GM18517 (cell line): ENCODE measurements at regions not wholly inside any gene's neighbourhood (a gene's known extent, or its start where the extent isn't known, plus 50 kb on each side); places are given as distances from the start of the nearest gene placed in this dataset.

Experiments
- ATAC-seq: cut with Tn5 transposase; IDR thresholded peaks from one replicate; pipeline ENCODE4 v1.9.1; 2021; ENCODE audit warnings: mild to moderate bottlenecking, moderate library complexity; ENCODE audit not compliant: unreplicated experiment

DNA sequence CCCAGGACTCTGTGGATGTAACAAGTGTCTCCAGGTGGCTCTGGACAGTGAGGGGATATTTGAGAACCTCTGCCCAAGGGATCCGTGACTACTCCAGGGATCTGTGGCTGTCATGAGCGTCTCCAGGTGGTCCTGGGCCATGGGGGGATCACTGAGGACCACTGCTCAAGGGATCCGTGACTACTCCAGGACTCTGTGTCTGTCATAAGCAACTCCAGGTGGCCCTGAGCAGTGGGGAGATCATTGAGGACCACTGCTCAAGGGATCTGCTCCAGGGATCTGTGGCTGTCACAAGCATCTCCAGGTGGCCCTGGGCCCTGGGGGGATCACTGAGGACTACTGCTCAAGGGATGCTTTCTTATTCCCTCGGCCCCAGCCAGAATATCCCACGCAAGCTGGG is 133.2 kb upstream of the ADARB2 start:
- ATAC-seq = no peak

DNA sequence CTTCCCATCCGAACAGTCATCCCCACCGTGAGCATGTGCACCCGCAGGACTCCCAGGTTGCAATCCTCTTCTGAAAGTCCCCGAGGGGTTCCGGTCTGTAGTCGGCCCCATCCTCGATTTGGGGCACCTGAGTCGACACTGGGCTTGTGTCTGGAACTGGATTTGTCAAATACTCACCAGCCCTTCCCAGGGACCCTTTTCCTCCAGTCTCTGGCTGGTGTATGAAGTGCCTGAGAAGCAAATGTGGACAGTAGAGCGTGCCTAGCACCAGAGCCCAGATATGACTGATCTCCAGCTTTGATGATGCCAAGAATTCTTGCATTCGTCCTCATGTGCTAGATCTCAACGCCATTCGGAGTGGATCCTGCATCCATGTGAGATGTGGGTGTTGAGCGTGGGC is 132.5 kb upstream of the ADARB2 start:
- no peak for ATAC-seq

DNA sequence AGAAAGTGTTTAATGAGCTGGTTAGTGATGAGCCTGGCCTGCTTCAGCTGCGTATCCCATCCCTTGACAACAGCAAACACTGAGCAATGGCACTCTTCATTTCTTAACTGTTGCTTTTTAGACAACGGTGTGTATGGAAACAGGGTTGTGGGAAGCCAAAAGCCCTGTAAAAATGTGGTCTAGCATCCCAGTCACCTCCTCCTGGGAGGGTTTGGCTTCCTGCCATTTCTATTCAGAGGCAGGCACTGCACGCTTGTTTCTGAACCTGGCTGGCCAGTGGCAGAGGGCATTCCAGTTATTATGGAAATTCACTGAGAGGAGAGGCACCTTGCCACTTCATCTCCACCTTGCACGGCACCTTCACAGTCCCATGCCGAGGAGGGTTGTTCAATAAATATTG is 123.0 kb upstream of the ADARB2 start:
- ATAC-seq = no peak

DNA sequence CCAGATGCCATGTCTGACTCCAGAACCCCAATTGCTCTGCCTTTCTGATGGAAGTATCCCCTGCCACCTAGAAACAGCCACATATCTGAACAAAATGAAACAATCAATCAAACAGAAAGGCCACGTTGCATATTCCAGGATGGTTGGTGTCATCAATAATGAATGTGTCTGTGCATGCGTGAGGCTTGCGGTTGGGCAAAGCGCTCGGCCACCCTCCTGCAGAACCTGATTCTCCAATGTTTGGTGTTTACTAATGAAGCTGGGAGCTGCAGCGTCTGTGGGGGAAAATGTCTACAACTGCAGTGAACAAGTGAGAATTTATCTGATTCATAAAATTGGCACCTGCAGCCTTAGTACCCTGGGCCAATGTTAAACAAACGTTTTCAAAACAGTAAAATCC is 121.2 kb upstream of the ADARB2 start:
- ATAC-seq = no peak

DNA sequence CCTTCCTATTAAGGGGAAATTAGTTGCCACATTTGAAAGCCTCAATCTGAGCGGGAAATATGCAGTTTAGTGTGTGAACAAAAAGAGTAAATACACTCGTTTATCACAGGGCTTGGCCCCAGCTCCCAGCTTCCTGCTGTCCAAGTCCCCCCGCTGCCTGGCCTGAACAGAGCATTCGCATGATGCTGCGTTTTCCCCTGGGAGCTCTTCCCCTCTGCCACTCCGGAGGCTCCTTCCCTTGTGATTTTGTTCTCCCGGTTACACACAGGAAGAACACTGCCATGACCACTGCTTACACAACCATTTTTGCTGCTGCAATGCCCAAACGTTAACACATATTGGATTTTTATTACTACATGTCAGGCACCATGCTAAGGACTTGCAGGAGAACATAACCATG is 120.7 kb upstream of the ADARB2 start:
- ATAC-seq = no peak

DNA sequence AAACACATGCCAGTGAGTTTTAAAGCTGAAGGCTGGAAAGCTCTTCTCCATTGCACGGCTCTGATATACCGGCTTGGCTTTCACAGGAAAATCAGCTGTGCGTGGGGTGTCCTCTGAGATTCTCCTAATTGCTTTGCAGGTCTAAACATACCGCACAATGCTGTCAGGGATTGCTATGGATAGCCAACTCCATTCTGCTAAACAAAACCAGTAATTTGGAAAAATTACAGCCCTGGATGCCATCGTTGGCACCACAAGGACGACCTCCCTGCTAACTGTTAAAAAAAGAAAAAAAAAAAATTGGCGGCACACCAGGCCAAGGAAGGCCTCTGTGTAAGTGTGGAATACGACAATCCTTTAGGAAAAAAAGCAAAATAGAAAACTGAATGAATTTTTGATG is 118.6 kb upstream of the ADARB2 start:
- no peak for ATAC-seq

DNA sequence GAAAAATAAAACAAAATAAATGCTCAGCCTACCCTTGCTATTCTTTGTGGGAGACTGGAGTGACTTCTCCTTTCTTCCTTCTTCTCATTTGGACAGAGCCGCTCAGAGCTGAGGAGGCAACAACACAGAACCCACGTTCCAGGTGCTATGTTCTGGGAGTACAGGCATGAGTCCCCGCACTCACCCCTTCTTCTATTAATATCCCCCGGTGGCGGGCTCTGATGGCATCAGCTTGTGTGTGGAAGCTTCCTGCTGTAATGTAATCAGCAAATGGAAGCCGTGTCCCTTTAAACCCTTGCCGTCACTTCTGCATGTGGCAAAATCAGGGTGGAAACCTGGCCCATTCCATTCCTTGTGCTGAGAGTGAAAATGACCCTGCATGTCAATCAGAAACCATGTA is 116.9 kb upstream of the ADARB2 start:
- no peak for ATAC-seq

DNA sequence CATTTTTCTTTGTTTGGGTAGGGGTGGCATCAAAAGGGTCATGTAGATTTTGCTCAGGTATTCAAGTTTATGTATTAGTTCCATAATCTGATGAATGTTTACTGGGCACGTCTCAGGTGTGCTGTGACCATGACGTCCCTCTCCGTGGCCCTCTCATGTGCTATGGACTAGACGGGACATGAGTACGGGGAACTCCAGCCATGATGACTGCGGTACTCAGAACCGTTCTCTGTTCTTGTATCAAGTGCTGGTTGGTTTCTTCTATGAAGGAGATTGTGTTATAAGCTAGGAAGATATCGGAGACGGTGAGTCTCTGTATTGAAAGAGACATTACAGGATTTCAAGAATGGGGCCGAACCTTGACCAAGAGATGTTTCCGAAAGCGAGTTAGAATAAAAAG is 116.5 kb upstream of the ADARB2 start:
- no peak for ATAC-seq

DNA sequence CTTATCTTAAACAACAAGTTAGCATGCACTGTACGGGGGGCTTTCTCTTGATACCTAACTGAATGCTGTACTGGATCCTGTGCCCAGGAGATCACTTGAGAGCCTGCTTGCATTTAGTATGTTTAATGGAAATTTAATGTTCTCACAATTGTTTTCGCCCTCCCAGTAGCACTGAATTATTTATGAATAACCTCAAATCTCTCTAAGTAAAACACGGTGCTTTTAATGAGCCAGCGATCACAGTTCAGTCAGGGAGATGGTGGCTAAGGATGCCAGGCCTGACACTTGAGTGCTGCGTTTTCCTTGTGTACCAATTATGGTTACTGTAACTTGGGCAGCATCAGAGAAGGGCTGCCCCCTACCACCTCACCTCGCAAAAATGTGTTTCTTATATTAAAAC is 115.5 kb upstream of the ADARB2 start:
- no peak for ATAC-seq

DNA sequence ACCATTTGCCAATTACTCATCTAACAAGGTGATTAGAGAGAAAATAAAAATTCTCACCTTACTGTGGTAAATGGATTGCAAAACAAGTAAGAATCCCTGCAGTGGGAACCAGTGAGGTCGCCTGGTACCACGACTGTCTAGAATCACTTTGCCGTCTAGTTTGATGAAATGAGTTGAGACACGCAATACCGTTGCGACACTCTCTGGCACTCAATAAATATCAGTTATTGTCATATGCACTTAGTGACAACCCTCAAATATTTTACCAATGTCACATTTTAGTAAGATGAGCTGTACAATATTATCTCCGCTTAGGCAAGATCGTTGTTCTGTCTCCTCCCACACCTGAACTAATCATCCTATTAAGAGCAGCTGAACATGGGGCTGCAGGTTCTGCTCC is 114.4 kb upstream of the ADARB2 start:
- no peak for ATAC-seq

DNA sequence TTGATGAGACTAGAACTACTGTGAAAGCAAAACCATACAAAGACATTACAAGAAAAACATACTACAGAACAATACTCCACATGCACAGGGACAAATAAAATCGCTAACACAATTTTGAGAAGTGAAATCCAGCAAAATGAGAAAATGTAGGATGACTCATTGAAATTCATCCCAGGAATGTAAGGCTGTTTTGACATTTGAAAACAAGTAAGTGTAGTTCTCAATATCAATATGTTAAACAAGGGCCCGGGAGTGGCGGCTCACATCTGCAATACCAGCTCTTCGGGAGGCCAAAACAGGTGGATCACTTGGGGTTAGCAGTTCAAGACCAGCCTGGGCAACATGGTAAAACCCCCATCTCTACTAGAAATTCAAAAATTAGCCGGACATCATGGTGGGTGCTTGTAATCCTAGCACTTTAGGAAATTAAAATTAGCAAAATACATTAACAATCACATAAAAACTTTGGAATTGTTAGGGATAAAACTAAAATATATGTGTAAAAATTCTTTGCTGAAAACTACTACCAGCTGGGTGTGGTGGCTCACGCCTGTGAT is 113.7 kb upstream of the ADARB2 start:
- no peak for ATAC-seq

DNA sequence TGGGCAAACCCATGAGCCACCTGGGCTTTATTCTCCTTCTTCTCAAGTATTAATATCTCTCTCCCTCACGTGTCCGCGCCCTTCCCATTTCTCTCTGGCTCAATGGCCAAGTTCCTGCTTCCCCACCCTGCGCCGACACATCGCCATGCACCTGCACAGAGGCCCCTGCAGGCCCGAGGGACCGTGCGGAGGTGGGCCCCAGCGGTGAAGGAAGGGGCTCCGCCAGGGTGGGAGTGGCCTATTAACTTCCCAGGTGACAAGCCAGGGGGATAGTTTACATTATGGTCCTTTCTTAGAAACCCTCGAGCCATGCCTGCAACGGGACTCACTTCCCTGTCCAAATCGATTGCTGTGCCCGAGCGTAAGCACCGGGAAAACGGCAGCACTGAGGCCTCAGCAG is 110.0 kb upstream of the ADARB2 start:
- no peak for ATAC-seq

DNA sequence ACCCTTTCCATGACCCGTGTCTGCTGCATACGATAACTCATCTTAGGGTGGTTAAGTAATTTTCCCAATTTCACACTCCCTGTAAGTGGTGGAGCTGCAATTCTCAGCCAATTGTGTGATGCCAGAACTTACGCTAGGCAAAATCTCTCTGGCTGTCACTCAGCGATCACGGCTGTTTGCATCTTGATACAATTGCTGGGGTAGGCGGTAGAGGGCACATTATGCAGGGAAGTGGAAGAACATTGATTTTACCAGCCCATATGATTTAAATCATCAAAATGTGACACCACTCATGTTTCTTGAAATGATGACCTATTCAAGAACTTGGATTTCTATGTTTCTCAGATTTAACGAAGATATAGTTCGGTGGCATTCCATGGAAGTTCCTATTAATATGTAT is 108.7 kb upstream of the ADARB2 start:
- ATAC-seq = no peak

DNA sequence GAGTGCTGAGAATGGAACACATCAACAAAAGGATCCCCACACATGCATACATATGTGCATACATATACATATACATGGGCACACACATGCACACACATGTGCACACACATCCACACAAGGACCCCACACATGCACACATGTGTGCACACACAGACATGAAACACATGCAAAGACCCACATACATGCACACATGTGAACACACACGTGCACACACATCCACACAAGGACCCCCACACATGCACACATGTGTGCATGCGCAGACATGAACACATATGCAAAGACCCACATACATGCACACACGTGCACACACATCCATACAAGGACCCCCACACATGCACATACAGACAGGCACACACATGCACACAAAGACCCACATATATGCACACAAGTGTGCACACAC is 104.4 kb upstream of the ADARB2 start:
- ATAC-seq = no peak

DNA sequence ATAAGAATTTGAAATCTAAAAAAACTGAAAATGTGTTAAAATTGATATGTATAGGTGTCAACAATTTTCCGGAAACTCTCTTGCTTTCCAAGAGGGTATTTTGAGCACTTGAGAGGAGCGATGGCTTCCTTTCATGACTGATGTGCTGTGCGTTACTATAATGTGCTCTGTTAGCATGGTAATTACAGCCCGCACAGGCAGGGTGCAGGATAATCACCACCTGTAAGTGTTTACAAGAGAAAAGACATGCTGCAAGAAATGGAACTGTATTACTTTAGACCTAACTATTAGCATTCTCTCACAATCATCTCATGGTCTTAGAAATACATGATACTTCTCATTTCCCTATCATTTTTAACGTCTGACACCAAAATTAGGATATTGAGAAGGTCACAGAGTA is 92.4 kb upstream of the ADARB2 start:
- no peak for ATAC-seq

DNA sequence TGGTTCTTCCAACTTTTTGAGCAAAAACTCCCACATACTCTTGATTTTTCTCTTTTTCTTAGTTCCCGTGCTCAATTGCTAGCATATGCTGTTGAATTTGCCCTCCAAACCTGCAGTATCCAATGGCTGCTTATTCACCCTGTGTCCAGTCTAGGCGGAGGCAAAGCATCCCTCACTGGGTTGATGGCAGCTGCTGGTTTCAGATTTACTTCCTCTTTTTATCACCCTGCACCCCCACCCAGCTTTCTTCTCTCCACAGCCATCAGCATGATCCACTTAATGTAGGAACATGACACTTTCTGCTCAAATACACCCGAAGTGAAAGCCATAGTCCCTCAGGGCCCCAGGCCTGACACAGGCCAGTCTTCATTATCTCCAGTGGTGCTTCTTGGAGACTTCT is 87.6 kb upstream of the ADARB2 start:
- peak; percentile 79 for ATAC-seq

DNA sequence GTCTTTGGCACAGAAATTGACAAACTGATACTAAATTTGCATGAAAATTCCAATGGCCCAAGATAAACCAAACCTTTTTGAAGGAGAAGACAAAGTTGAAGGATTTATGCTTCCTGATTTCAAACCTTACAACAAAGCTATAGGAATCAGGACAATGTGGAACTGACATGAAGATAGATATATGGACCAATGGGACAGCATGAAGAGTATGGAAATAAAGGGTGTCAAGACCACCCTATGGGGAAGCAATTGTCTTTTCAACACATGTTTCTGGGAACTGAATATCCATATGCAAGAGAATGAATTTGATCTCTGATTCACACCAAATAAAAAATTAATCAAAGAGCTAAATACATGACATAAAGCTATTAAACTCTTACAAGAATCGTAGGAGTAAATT is 77.2 kb upstream of the ADARB2 start:
- no peak for ATAC-seq

DNA sequence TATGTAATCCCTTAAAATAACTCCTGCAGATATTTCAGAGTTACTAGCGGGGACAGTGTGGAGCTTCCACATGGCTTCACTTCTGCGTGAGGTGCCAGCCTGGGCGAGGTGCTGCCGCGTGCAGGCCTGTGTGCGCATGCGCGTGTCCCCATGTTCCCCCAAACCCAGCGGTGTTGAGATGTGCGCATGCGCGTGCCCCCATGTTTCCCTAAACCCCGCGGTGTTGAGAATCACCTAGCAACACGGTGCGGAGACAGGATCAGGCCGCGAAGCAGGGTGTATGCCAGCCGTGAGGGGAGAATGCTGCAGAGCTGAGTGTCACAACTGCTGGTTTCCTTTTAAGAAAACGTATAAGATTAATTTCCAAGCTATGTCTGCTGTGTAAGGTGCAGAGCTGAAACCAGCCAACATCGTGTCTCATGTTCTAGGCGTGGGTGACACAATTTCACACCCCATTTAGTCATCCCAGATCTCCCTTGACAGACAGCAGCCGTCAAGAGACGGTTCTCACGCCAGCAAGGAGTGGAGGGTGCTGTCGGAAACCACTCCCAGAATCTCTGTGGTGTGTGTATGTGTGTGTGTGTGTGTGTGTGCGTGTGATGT is 71.9 kb upstream of the ADARB2 start:
- ATAC-seq = no peak

DNA sequence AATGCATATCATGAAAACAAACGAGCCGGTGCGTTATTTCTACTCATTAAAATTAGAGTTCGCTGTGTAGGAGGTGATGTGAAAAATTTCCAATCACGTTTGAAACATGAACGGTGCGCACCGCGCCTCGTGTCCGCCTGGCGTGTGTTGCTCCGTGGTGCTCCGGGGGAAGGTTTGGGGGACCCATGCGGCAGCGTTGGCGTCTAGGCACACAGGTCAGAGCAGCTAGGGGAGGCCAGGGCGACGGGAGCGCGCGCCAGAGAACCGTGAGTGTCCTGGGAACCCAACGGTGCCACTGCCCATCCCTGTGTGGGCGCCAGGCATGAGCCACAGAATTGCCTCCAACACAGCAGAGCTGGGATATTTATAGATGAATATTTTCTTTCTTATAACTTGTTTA is 70.6 kb upstream of the ADARB2 start:
- no peak for ATAC-seq

DNA sequence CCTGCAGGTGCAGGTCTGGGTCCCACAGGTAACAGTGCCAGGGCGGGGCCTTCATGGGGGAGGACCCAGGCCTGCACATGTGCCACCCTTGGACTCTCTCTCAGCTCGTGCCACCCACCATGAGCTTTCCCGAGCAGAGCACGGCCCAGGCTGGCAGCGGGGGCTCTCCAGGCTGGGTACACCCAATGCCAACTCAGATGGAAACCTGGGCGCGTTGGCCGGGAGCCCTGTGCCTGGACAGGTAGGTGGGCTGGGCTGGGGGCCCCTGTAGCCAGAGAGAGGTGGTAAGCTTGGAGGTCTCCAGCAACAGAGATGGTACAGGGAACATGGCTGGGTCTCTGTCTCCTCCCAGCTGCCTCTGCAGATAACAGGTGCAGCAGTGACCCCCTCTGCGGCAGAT is 69.9 kb upstream of the ADARB2 start:
- ATAC-seq = no peak

DNA sequence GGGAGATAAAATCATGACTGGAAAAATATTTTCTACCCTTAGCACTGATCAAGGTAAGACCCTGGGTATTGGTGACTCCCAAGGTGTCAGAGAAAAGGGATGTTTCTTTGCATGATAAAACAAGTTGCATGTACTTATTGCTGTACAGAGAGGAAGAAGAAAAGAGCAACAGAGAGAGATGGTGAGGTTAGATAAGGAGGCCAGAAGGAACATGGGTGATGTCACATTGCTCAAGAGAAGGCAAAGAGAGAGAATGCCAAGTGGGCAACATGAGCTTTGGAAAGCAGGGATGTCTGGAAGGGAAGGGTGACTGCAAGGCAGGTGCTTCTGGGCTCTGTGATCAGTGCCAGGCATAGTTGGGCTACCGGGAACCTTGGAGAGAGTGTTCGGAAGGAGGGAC is 65.1 kb upstream of the ADARB2 start:
- no peak for ATAC-seq

DNA sequence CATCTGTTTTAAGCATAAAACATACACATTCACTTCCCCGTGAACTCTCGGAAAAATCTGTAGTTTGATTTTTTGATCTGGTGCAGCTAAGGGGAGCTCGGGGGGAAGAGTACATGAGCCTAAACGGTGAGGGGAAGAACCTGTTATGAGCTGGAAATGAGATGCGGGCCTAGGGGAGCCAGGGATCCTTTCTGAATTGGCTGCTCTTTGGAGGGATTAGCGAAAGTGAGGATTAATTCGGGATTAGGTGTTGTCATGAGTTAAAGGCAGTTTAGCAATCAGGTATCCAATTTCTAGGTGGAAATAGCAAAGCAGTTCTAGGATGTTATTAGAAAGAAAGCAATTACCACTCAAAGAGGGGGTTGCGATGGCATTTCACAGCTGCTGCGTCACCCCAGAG is 51.1 kb upstream of the ADARB2 start:
- ATAC-seq = no peak
